IMR-90 (cell line): ENCODE measurements at regions not wholly inside any gene's neighbourhood (a gene's known extent, or its start where the extent isn't known, plus 50 kb on each side); places are given as distances from the start of the nearest gene placed in this dataset.

Source experiments
- CEBPB ChIP-seq: IDR thresholded peaks from 2 replicates; pipeline ENCODE4 v1.6.1; 2012; ENCODE audit warnings: low read depth, low read length, improper control_type of control experiment
- ELK1 ChIP-seq: fragments of 150-350 bp; IDR thresholded peaks from 2 replicates; pipeline ENCODE4 v1.6.1; 2016; ENCODE audit warnings: low read depth, mild to moderate bottlenecking, low read length, moderate library complexity, borderline replicate concordance
- FOS ChIP-seq: fragments of 150-350 bp; IDR thresholded peaks from 2 replicates; pipeline ENCODE4 v1.6.1; 2016; ENCODE audit warnings: low read depth, low read length
- MAFK ChIP-seq: IDR thresholded peaks from 2 replicates; pipeline ENCODE4 v1.6.1; 2012; ENCODE audit warnings: low read depth, low read length, improper control_type of control experiment
- MXI1 ChIP-seq: IDR thresholded peaks from 2 replicates; pipeline ENCODE4 v1.6.1; 2012; ENCODE audit warnings: low read depth, mild to moderate bottlenecking, low read length, moderate library complexity, borderline replicate concordance
- NFE2L2 ChIP-seq: fragments of 150-350 bp; IDR thresholded peaks from 2 replicates; pipeline ENCODE4 v1.6.1; 2016; ENCODE audit warnings: low read depth, mild to moderate bottlenecking, low read length
- POLR2A ChIP-seq: IDR thresholded peaks from 2 replicates; pipeline ENCODE4 v1.6.1; 2012; ENCODE audit warnings: mild to moderate bottlenecking, low read depth, low read length
- RAD21 ChIP-seq: IDR thresholded peaks from 2 replicates; pipeline ENCODE4 v1.6.1; 2012; ENCODE audit warnings: low read length, improper control_type of control experiment
- RCOR1 ChIP-seq: IDR thresholded peaks from 2 replicates; pipeline ENCODE4 v1.6.1; 2012; ENCODE audit warnings: mild to moderate bottlenecking, low read length, improper control_type of control experiment; ENCODE audit not compliant: insufficient replicate concordance
- RFX5 ChIP-seq: IDR thresholded peaks from 2 replicates; pipeline ENCODE4 v1.8.0; 2012; ENCODE audit warnings: low read depth, mild to moderate bottlenecking, low read length, moderate library complexity
- SMC3 ChIP-seq: fragments of 150-350 bp; IDR thresholded peaks from 2 replicates; pipeline ENCODE4 v1.6.1; 2016; ENCODE audit warnings: low read depth, mild to moderate bottlenecking, antibody characterized with exemption, low read length, moderate library complexity
- USF2 ChIP-seq: fragments of 150-350 bp; IDR thresholded peaks from 2 replicates; pipeline ENCODE4 v1.6.1; 2017; ENCODE audit warnings: mild to moderate bottlenecking, antibody characterized with exemption, low read length, low read depth
- TF ChIP-seq, protein P1 (sequence below): conservative IDR thresholded peaks from 2 replicates; pipeline ENCODE4 v1.5.1; 2012; ENCODE audit warnings: mild to moderate bottlenecking, low read depth, low read length, improper control_type of control experiment

- TF ChIP-seq POLR2A (no peak), RFX5 (no peak), CEBPB (no peak), SMC3 (no peak), FOS (no peak), RAD21 (no peak), MXI1 (no peak), USF2 (no peak), RCOR1 (no peak), MAFK (no peak), NFE2L2 (no peak), ELK1 (no peak)
- TF ChIP-seq, protein P1, sequence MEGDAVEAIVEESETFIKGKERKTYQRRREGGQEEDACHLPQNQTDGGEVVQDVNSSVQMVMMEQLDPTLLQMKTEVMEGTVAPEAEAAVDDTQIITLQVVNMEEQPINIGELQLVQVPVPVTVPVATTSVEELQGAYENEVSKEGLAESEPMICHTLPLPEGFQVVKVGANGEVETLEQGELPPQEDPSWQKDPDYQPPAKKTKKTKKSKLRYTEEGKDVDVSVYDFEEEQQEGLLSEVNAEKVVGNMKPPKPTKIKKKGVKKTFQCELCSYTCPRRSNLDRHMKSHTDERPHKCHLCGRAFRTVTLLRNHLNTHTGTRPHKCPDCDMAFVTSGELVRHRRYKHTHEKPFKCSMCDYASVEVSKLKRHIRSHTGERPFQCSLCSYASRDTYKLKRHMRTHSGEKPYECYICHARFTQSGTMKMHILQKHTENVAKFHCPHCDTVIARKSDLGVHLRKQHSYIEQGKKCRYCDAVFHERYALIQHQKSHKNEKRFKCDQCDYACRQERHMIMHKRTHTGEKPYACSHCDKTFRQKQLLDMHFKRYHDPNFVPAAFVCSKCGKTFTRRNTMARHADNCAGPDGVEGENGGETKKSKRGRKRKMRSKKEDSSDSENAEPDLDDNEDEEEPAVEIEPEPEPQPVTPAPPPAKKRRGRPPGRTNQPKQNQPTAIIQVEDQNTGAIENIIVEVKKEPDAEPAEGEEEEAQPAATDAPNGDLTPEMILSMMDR: no peak
These were observed 1098.2 kb upstream of the USP15 start for GRCh38 chr12:61161961-61162360.
